Amniotic epithelial cell (primary cell): ENCODE measurements at regions not wholly inside any gene's neighbourhood (a gene's known extent, or its start where the extent isn't known, plus 50 kb on each side); places are given as distances from the start of the nearest gene placed in this dataset.
A peak's percentile ranks its signal among the peaks of the same experiment; 100 is the strongest.
"Not testable (repeated sequence)": the region's sequence is repeated elsewhere in the genome, so short reads cannot be mapped to it uniquely, and the experiment has no call there.

Experiments used
- DNase-seq: peaks from one replicate; pipeline ENCODE4 v3.0.0-alpha.2; 2010; ENCODE audit warnings: low read depth

DNA sequence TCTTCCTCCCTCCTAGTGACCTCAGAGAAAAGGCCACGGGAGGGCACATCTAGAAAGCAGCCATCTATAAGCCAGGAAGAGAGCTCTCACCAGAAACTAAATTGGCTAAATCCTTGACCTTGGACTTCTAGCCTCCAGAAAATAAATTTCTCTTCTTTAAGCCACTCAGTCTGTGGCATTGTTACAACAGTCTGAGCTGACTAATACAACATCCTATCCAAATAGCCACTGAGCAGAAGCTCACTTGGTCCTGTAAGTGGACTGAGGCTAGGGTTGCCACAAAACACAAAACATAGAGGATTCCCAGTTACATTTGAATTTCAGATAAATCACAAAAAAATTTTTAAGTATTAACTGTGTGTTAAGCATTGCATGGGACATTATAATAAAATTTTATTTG, 383.4 kb downstream of the MLLT3 start:
- DNase-seq = peak; percentile 34

DNA sequence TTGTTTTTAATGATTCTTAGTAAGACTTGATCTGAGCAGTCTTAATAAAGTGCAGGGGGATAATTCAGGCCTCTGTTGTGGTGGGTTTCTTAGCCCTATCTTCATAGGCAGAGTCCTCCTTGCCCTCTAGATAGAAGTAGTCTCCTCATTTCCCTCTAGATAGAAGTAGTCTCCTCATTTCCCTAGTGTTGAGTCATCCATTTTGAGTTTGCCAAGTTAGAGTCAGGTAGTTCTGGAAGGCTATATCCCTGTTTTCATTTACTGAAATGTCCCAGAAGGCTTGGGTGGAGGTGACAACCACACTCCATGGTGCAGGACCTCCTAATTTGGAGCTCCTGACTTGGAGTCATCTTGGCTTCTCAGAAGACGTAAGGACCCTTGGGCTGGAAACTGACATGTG, 384.6 kb downstream of the MLLT3 start:
- no peak for DNase-seq

DNA sequence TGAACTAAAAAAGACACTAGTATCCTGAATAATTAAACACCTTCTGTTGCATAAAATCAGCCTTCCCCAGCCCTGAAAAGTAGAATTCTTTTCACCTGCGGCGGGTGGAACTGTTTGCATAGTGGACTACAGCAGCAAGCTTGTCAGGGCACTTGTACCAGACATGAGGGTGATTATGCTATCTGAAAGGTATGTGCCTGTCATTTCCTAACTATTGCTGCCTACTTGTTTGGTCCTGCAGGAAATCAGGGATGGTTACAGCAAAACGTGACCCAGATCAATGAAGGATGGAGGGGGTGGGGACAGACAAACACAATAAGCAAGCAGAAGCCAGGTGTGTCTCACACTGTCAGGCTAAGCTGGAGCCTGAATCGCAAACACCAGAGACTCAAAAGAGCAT, 385.6 kb downstream of the MLLT3 start:
- no peak for DNase-seq

DNA sequence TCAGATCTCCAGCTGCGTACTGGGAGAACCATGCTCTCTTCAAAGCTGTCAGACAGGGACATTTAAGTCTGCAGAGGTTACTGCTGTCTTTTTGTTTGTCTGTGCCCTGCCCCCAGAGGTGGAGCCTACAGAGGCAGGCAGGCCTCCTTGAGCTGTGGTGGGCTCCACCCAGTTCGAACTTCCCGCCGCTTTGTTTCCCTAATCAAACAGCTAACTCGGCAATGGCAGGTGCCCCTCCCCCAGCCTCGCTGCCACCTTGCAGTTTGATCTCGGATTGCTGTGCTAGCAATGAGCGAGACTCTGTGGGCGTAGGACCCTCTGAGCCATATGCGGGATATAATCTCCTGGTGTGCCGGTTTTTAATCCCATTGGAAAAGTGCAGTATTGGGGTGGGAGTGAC, 387.1 kb downstream of the MLLT3 start:
- not testable (repeated sequence) for DNase-seq

DNA sequence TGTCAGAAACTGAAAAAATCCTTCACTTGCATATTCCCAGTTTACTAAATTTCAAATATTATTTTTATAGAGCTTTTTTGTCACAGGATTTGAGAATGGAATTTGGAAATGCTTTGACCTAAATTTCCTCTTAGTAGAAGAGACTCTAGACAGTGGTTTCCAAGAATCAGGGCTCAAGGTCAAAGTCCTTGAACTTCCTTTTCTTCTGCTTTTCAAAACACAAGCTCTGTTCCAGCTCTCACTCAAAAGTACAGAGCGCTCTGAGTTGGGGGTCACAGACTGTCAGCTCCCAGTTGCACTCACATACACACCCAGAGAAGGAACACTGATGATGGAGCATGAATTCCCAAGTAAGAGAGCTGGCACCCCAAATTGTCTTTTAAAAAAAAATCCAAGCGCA, 394.2 kb downstream of the MLLT3 start:
- no peak for DNase-seq

DNA sequence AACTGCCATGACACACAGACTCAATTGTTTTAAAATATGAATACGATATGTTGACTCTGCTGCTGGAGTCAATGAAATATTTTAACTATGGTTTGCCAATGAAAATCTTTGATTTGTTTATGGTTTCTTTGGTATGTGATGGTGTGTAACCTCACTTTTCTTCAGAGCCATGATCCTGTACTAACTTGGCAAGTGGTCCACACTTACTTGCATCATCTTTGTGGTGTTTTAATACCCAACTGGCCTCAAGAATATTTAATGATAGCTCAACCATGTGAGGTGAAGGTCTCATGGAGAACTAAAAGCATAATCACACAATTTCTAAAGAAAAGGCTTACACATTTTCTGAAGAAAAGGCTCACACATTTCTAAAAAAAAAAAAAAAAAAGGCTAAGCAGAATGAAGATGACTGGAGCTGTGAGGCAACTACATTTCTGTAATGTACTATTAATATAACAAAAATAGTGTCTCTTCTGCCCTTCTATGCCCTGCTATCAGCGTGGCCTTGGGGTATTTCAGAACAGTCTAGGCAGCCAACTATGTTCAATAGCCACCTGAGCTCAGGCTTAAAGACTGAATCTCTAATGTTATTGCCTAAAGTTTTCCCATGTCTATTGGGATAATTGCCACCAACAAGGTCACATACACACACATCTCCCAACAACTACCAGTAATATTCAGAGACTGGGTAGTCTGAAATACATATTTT, 395.0 kb downstream of the MLLT3 start:
- peak; percentile 41 for DNase-seq

DNA sequence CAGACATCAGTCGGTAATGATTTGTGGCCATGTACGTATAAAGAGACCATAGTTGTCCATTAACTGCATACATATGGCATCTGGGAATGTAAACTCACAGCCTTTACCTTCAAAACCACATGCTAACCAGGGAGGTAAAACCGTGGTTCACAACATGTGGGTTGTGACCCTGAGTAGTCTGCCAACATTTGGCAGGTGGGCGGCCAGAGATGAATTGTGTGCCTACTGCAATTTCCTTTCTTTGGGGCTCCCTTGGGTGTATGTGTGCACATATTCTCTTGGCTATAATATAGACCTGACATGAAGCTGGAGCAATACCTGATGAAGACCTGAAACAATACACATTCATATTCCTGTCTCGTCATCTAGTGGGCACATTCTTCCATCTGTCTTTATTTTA, 396.0 kb downstream of the MLLT3 start:
- no peak for DNase-seq

DNA sequence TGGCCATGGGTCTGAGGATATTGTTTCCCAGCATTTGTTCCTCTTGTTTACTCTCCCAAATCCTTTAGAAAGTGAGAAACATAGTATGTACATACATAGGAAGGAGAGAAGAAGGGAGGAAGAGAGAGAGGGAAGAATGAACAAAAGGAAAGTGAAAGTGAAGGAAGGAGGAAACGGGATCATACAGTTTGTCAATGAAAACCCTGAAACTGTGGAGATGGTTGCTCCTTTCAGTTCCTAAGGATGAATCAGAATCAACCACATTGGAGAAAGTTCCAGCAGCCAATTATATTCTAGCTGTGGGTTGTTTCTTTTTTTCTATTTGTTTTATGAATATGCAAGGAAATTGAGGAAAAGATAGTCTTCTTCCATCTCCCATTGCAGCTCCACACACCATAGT, 396.5 kb downstream of the MLLT3 start:
- DNase-seq = no peak

DNA sequence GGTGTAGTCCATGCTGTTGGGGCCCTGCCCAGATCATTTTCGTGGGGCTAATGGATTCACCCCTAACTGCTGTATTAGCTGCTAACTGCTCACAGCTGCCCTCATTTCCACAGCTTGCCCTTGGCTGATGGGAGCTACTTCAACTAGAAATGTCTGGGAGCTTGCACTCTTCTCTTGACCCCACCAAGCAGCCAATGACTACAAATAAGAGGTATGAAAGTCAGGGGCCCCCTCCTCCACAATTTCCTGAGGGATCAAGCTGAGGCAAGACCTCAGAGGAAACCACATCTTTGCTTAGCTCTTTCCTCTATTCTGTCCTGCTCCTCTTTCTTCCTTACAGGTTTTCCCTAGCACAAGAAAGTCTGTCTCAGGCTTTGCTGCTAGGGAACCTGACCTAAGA, 397.5 kb downstream of the MLLT3 start:
- no peak for DNase-seq

DNA sequence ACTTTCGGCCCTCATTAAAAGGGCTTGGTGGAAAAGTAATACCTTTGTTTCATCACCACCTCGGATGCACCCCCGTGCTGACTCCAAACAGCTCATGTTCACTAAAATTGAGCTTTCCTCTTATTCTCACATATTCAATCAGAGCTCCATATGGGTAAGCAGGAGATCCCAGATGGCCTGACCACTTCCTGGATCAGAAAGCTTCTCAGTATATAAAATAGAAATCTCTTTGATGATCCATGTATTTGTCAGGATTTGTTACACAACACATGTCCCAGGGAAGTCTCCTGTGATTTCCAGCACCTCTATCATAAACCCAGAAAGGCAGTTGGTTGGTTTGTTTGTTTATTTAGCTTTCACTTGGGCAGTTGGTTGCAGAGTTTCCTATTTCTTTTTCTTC, 402.0 kb downstream of the MLLT3 start:
- peak; percentile 8 for DNase-seq

DNA sequence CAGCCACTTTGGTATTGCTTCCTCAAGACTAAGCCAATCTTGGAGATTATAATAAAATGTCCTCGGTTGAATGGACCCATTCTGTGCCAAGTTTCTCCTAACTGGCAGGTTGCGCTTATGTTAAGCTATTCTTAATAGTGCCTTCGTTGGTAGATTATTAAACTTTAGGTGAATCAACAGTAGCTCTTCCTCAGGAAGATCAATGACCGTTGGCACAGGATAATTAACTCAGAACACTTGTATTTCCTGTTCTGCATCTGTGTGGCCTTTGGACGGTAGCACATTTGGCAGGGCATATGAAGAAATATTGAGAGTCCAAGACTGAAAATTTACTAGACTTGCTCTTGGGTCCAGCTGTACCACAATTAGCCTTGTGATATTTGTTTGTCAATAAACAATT, 402.9 kb downstream of the MLLT3 start:
- no peak for DNase-seq

DNA sequence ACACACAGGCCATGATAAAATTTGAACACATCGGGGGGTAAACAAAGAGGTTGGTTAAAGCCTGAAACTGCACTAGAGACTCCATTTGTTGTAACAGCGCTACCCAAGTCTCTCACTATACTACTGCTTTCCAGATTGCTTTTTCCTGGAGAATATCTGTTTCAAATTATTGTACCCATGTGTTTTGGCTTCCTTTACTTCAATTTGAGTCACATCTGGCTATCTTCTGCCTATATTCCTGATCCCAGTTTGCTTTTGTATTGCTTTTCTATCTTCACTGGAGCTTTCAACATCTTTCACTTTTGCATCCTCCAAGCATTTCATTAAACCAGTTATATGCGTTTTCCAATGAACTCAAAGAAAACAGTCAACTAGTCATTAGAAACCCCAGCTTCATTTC, 404.7 kb downstream of the MLLT3 start:
- no peak for DNase-seq

DNA sequence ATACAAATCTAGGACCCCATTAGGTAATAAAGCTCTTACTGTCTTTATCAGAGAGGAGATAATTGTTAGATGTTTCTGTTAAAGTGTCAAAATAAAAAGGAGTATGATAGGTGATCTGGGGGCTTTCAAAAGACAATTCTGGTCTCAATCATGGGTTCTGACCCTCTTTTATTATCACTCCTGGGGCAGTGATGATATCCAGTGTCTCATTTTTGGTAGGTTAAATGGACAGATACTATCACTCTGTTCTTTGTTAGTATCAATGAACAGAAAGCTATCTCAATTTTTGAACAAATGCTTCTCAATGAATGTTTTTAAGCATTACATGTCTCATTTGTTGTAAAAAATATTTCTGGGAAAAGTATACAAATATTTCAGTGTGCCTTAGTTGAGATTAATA, 405.9 kb downstream of the MLLT3 start:
- no peak for DNase-seq

DNA sequence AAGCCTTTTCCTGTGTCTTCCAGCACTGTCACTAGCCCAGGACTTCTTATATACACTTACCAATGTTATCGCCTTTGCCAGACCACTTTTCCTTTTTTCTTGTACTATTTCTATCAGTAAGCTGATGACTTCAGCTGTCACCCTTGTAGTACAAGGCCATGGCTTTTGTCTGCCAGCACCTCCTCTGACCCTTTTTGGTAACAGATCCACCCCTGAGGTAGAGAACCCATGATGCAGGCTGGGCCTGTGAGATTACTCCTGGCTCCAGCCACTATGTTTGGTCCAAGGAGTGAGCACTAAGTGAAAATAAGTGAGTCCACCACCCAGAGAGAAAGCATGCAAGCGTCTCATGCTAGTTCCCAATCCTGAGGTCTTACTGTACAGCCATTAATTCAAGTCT, 406.7 kb downstream of the MLLT3 start:
- no peak for DNase-seq

DNA sequence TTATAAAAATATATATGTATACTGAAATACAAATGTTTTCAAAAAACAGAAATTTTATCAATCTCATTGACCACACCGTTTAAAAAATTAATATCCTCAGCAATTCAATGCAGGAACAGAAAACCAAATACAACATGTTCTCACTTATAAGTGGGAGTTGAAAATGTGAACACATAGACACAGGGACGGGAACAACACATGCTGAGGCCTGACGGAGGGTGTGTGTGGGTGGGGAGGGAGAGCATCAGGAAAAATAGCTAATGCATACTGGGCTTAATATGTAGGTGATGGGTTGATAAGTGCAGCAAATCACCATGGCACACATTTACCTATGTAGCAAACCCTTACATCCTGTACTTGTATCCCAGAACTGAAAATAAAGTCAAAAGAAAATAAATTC, 409.5 kb downstream of the MLLT3 start:
- DNase-seq = no peak

DNA sequence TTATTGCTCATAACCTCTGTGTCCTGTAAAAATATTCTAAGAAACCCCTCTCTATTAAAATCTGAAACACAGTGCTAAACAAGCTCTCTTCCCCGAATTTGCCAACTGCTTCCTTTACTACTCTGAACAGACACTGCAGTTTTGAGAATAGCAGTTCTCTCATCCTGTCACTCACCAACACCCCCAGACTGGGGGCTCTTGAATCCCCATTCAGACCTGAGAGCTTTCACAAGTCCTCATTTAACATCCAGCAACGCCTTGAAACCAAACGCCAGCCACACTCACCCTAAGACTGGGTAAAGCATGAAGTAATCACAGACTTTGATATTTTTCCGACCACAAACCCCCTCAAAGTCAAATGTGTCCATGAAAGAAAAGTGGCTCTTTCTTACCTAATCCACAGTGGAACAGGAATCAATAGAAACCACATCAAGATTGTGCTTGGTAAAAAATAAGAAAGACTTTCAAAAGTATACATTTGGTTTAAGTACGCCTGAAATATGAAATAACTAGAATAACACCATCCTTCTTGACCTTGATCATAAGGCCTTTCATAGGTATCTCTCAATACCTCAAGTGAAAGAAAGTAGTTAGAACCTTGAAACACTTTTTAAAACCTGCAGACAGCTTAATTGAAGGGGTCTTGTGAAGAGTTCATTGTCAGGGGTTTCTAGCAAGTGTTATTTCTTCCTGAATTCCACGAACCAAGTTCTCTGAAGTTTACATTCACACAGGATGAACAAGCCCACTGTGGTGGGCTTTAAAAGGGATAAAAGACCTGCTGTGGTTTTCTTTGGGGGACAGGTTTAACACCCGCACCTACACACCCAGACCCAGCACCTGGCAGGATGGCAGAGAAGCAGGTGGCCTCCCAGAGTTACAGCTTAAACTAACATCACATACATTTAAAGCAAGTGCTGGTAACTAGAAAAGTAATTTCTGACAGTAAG, 412.6 kb downstream of the MLLT3 start:
- DNase-seq = peak; percentile 10

DNA sequence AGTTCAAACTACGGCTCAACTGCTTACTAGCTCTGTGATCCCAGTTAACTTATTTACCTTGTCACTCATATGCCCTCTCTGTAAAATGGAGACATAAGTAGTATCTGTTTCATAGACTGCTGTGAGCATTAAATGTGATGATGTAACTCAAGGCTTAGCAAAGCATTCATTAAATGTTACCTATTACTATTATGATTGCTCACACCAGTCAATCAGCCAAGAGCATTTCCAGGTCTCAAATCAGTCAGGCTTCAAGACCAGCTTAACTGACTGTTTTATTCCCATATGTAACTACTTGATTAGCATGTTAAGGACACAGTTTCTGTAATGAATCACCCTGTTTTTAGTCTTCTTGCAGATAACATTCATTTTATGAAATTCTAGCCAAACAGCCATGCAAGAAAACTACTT, 413.3 kb downstream of the MLLT3 start:
- DNase-seq = peak; percentile 13

DNA sequence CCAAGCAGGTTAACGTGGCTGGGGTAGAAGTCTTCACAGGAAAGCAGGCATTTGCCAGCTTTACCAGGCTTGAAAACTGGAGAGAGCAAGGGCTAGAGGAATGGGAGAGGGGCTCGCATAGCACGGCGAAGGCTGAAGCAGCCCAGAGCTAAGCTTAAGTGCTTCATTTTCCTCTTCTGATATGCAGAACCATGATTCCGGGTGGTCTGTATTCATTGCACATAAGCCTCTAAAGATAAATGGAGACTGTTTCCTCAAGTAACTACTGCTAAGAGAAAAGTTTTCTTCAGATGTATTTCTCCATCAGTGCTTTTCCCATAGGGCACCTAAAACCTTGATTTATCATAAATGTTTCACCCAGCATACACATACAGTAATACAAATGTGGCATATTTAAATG, 414.1 kb downstream of the MLLT3 start:
- no peak for DNase-seq

DNA sequence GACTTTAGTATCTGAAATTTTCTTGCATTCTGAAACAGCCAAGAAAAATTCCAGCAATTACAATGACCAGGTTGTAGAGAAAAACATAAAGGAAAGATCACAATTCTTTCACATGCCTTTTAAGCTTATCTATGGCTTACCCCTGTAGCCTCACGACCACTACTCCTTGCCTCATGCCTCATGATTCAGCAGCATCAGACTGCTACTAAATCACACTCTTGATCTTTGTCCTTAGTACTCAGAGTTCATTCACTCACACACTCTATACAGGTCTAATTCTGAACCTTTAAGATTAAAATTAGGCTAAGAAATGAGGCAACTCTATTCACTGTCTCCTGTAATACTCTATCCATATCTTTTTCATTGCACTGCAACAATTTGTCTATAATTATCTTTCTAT, 415.1 kb downstream of the MLLT3 start:
- peak; percentile 22 for DNase-seq

DNA sequence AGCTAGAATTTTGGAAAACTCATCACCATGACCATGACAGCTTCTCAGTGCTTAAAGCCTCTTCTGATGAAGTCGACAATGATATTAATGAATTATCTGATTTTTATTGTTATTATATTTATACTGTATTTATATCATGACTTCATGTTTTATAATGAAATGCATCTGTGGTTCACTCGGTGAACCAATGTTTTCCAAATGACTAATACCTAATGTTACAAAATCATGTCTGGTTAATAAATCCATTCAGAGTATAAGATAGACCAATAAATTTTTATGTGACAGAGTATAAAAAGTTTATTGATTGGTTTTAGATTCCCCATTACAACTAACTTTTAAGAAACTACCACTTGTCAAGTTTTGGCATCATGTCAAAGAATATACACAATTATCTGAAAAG, 416.5 kb downstream of the MLLT3 start:
- DNase-seq = peak; percentile 18

DNA sequence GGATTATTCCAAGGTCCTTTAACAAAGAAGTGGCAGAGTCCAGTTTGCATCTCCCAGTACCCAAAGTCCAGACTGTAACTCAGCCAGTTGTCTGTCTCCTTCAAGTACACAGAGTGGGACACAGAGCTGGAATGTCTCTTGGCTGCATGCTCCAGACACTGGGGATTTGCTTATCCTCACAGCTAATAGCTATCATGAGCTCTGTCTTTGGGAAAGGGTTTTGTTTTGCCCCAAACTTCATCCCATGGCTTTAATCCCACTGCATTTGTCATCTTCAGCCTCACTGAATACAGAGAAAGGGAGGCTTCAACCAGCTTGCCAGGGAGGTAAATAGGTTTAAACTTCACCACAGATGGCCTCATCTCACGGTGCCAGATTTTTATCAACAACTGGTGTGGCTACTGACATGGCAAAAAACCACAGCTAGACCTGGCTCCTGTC, 412.2 kb upstream of the SLC24A2 start:
- peak; percentile 13 for DNase-seq

DNA sequence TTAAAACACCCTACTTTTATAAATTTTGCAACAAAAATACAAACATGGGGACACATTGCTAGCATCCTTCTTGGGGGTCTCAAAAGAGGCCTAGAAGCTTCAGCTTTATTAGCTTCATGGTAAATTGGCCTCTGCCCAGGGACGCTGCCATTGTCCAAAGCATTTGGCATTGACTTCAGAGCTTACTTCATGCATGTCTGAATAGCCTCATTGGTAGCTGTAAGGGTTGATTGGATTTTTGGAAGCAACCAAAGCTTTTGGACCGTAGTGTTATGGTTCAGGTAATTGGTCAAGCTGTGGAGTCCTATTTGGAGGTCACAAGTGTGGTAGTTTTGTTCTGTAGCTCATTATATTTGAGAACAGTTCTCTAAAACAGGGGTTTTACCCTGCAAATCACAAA, 411.7 kb upstream of the SLC24A2 start:
- no peak for DNase-seq

DNA sequence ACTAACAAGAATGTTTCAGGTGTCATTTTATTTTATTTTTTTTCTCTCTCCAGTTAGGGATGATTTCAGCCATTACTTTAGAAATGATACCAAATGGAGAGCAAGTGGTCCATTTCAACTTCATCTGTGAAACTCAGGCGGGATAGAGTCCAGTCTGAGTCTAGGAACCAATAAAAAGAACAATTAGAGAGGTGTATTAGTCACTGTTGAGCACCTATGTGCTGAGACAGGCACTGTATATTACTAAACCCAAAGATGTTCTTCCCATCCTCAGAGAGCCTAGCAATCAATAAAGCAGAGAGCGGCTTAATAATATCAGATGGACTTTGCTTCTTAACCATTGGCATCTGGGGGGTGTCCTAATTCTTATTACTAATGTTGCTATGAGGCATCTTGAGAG, 410.3 kb upstream of the SLC24A2 start:
- no peak for DNase-seq
